ENCODE measurements at regions not wholly inside any gene's neighbourhood (a gene's known extent, or its start where the extent isn't known, plus 50 kb on each side); places are given as distances from the start of the nearest gene placed in this dataset.

DNA sequence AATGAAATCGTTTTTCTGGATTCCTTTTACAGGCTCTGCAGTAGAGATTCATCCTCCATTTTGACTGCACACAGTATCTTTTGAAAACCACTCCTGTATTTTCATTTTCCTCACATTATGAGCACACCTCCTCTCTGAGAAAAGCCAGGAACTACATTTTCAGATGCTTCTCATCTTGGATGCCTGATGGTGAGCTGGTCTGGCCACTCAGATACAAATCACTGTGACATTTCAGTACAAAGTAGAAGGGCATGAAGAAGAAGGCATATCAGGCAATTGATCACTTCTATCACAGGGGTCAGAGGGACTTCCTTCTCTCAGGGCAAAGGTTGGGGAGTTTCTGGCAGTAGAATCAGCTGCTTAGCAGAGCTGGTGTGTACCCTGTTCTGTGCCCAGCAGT lies 192.0 kb upstream of the POM121L12 start:
- Histone ChIP-seq H3K4me1 (ENCODE audit: control insufficient read depth, insufficient read depth, low read length) (no peaks in the 10 kb centered on the region), H3K27ac (ENCODE audit: low read depth, low read length) (no peak overlapping the region), H3K27me3 (ENCODE audit: control insufficient read depth, insufficient read depth, low read length, poor library complexity, severe bottlenecking) (no peaks in the 10 kb centered on the region), H3K9me3 (ENCODE audit: control insufficient read depth, low read length) (no peaks in the 10 kb centered on the region), H3K9ac (ENCODE audit: extremely low read depth, low read length, poor library complexity, severe bottlenecking) (no peak overlapping the region), H3K4me3 (ENCODE audit: low read length) (no peak overlapping the region), H3K36me3 (ENCODE audit: control insufficient read depth, insufficient read depth, low read length) (no peaks in the 10 kb centered on the region)
- Mint-ChIP-seq H3K4me3 (no peak overlapping the region), H3K4me1 (no peaks in the 10 kb centered on the region), H3K9me3 (no peaks in the 10 kb centered on the region), H3K27ac (no peak overlapping the region), H3K36me3 (ENCODE audit: low read depth) (no peaks in the 10 kb centered on the region), H3K27me3 (ENCODE audit: insufficient read depth) (no peaks in the 10 kb centered on the region)
- no peak for DNase-seq
- WGBS, 2 experiments (ENCODE audit: insufficient coverage in 1 of 2, insufficient read length in 1 of 2): 80 to 82% methylated on average over 1 of the region's 1 CpG
- TF ChIP-seq CTCF (conservative IDR thresholded peaks at IDR 0.05): no peak

GRCh38 chr7:52842202-52842900 lies 193.1 kb upstream of the POM121L12 start:
- DNase-seq: no peak
- no peaks in the 10 kb centered on the region for H3K9me3 Mint-ChIP-seq
- 93 to 96% methylated on average over 3 to 4 of the region's 4 CpGs for WGBS, 2 experiments (ENCODE audit: insufficient coverage in 1 of 2, insufficient read length in 1 of 2)
- H3K36me3 ChIP-seq (ENCODE audit: control insufficient read depth, insufficient read depth, low read length): no peaks in the 10 kb centered on the region
- no peaks in the 10 kb centered on the region for H3K4me1 Mint-ChIP-seq
- no peak overlapping the region for H3K27ac Mint-ChIP-seq
- no peak overlapping the region for H3K9ac ChIP-seq (ENCODE audit: extremely low read depth, low read length, poor library complexity, severe bottlenecking)
- no peaks in the 10 kb centered on the region for H3K4me1 ChIP-seq (ENCODE audit: control insufficient read depth, insufficient read depth, low read length)
- no peaks in the 10 kb centered on the region for H3K27me3 ChIP-seq (ENCODE audit: control insufficient read depth, insufficient read depth, low read length, poor library complexity, severe bottlenecking)
- no peaks in the 10 kb centered on the region for H3K9me3 ChIP-seq (ENCODE audit: control insufficient read depth, low read length)
- no peaks in the 10 kb centered on the region for H3K36me3 Mint-ChIP-seq (ENCODE audit: low read depth)
- no peak overlapping the region for H3K27ac ChIP-seq (ENCODE audit: low read depth, low read length)
- TF ChIP-seq CTCF (conservative IDR thresholded peaks at IDR 0.05): no peak
- no peak overlapping the region for H3K4me3 Mint-ChIP-seq
- H3K4me3 ChIP-seq (ENCODE audit: low read length): no peak overlapping the region
- no peaks in the 10 kb centered on the region for H3K27me3 Mint-ChIP-seq (ENCODE audit: insufficient read depth)

DNA sequence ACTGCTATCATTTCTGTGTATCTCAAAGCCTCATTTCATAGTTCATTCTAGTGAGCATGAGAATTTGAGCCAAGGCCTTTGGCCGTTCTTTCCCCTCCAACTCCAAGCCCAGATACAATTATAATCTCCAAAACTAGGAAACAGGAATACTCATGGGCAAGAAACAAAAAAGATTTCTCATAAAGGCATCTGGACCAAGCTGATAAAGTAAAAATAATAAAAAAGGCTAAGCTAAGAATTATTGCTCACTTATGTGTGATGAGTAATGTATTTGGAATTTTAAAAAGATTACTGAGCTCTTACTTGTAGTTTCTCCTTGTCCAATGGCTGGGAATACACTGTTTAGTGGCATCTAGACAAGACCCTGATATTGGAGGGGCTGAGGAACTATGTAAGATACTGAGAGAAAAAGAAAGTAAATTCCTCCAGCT lies 196.4 kb upstream of the POM121L12 start:
- Mint-ChIP-seq H3K4me3 (no peak overlapping the region), H3K9me3 (no peaks in the 10 kb centered on the region), H3K36me3 (ENCODE audit: low read depth) (no peaks in the 10 kb centered on the region), H3K27me3 (ENCODE audit: insufficient read depth) (no peaks in the 10 kb centered on the region), H3K4me1 (no peaks in the 10 kb centered on the region), H3K27ac (no peak overlapping the region)
- no peak for DNase-seq
- Histone ChIP-seq H3K9ac (ENCODE audit: extremely low read depth, low read length, poor library complexity, severe bottlenecking) (no peak overlapping the region), H3K27me3 (ENCODE audit: control insufficient read depth, insufficient read depth, low read length, poor library complexity, severe bottlenecking) (no peaks in the 10 kb centered on the region), H3K27ac (ENCODE audit: low read depth, low read length) (no peak overlapping the region), H3K4me3 (ENCODE audit: low read length) (no peak overlapping the region), H3K36me3 (ENCODE audit: control insufficient read depth, insufficient read depth, low read length) (no peaks in the 10 kb centered on the region), H3K9me3 (ENCODE audit: control insufficient read depth, low read length) (no peaks in the 10 kb centered on the region), H3K4me1 (ENCODE audit: control insufficient read depth, insufficient read depth, low read length) (no peaks in the 10 kb centered on the region)
- WGBS, 2 experiments (ENCODE audit: insufficient coverage in 1 of 2, insufficient read length in 1 of 2): 94 to 100% methylated on average over 1 of the region's 1 CpG
- no peak for TF ChIP-seq CTCF (conservative IDR thresholded peaks at IDR 0.05)
